ENCODE measurements at regions not wholly inside any gene's neighbourhood (a gene's known extent, or its start where the extent isn't known, plus 50 kb on each side); places are given as distances from the start of the nearest gene placed in this dataset.

DNA sequence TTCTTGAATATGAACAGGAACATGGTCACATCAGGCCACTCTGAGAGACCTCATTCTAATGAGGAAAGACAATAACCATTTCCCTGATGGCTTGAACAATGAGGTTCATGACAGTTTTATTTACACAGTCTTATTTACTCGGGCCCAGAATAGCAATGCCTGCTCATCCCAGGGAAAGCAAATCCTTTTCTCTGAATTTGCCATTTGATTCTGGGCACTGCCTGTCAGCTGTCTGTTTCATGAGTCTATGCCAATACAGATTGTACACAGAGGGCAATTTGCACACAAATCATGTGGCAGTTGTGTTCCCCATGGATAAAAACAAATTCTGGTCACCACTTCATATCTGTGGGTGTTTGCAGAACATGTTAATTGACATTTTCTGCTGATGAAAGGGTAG lies 492.5 kb downstream of the ACTL7B start:
- TF ChIP-seq, protein P1, sequence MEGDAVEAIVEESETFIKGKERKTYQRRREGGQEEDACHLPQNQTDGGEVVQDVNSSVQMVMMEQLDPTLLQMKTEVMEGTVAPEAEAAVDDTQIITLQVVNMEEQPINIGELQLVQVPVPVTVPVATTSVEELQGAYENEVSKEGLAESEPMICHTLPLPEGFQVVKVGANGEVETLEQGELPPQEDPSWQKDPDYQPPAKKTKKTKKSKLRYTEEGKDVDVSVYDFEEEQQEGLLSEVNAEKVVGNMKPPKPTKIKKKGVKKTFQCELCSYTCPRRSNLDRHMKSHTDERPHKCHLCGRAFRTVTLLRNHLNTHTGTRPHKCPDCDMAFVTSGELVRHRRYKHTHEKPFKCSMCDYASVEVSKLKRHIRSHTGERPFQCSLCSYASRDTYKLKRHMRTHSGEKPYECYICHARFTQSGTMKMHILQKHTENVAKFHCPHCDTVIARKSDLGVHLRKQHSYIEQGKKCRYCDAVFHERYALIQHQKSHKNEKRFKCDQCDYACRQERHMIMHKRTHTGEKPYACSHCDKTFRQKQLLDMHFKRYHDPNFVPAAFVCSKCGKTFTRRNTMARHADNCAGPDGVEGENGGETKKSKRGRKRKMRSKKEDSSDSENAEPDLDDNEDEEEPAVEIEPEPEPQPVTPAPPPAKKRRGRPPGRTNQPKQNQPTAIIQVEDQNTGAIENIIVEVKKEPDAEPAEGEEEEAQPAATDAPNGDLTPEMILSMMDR (IDR thresholded peaks at IDR 0.05; ENCODE audit: poor library complexity, severe bottlenecking): no peak
- ATAC-seq (ENCODE audit: low read depth) (no peak), DNase-seq (ENCODE audit: low spot score) (no peak)
- H3K27ac ChIP-seq (ENCODE audit: poor library complexity, severe bottlenecking): no peak overlapping the region
- H3K9me3 ChIP-seq (ENCODE audit: severe bottlenecking): no peaks in the 10 kb centered on the region
- no peak overlapping the region for H3K4me3 ChIP-seq (ENCODE audit: severe bottlenecking)
- H3K36me3 ChIP-seq (ENCODE audit: low read depth): no peaks in the 10 kb centered on the region
- no peaks in the 10 kb centered on the region for H3K4me1 ChIP-seq (ENCODE audit: insufficient read depth, poor library complexity, severe bottlenecking)
- H3K27me3 ChIP-seq (ENCODE audit: insufficient read depth, poor library complexity, severe bottlenecking): no peaks in the 10 kb centered on the region

DNA sequence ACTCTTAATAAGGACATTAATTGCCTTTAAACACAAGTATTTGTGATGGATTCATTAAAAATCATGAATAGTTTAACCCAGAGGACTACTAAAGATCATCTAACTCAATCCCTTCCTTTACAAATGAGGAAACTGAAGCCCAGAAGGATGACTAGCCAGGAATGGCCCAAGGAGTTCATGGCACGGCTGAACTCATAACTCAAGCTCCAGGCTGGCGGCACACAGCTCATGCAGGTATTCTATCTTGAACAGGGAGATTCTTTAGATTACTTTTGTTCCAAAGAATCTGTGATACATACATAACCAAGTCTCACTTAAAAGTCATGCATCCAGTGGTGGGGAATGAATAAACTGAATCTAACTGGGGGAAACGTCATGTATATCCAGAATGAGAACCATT lies 495.5 kb downstream of the ACTL7B start:
- no peaks in the 10 kb centered on the region for H3K27me3 ChIP-seq (ENCODE audit: insufficient read depth, poor library complexity, severe bottlenecking)
- H3K9me3 ChIP-seq (ENCODE audit: severe bottlenecking): no peaks in the 10 kb centered on the region
- H3K4me3 ChIP-seq (ENCODE audit: severe bottlenecking): no peak overlapping the region
- H3K4me1 ChIP-seq (ENCODE audit: insufficient read depth, poor library complexity, severe bottlenecking): no peaks in the 10 kb centered on the region
- TF ChIP-seq, protein P1 (IDR thresholded peaks at IDR 0.05; ENCODE audit: poor library complexity, severe bottlenecking): no peak
- DNase-seq (ENCODE audit: low spot score): no peak
- no peak for ATAC-seq (ENCODE audit: low read depth)
- H3K36me3 ChIP-seq (ENCODE audit: low read depth): no peaks in the 10 kb centered on the region
- no peak overlapping the region for H3K27ac ChIP-seq (ENCODE audit: poor library complexity, severe bottlenecking)

DNA sequence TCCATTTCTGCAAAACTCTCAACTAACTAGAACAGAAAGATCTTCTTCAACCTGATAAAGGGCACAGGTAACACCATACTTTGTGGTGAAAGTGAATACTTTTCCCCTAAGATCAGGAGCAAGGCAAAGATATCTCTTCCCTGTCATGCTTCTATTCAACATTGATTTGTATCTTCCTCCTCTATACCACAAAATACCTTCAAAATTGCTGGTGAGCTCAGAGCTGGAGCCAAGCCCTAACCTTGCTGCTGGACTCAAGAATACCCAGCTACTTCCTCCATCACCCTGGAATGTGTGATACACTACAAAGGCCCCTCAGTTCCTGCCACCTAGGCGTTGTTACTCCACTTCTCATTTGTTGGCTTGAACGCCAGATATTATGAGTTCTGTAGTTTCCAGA lies 499.0 kb downstream of the ACTL7B start:
- no peak for ATAC-seq (ENCODE audit: low read depth)
- H3K4me3 ChIP-seq (ENCODE audit: severe bottlenecking): no peak overlapping the region
- H3K27me3 ChIP-seq (ENCODE audit: insufficient read depth, poor library complexity, severe bottlenecking): no peaks in the 10 kb centered on the region
- no peak overlapping the region for H3K27ac ChIP-seq (ENCODE audit: poor library complexity, severe bottlenecking)
- H3K4me1 ChIP-seq (ENCODE audit: insufficient read depth, poor library complexity, severe bottlenecking): peaks cover under 1% of the 10 kb centered on the region
- no peaks in the 10 kb centered on the region for H3K36me3 ChIP-seq (ENCODE audit: low read depth)
- no peaks in the 10 kb centered on the region for H3K9me3 ChIP-seq (ENCODE audit: severe bottlenecking)
- DNase-seq (ENCODE audit: low spot score): no peak
- TF ChIP-seq, protein P1 (IDR thresholded peaks at IDR 0.05; ENCODE audit: poor library complexity, severe bottlenecking): no peak

DNA sequence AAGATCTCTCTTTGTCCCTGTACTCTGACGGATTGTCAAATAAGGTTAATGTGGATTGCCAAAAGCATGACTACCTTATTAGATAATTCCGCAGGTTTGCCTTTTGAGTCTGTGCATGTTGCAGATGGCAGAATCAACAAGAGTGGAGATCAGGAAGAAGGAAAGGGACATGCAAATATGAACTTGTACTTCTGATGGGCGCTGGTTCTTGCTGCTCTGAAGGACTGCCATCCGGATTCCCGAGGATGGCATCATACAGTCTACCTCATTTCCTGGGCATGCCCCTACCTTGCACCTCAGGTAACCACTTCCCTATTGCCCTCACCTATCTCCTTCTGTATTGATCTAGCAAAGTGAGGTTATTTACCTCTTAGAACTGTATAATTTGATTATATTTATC lies 504.2 kb downstream of the ACTL7B start:
- Histone ChIP-seq H3K9me3 (ENCODE audit: severe bottlenecking) (no peaks in the 10 kb centered on the region), H3K4me3 (ENCODE audit: severe bottlenecking) (no peak overlapping the region), H3K27me3 (ENCODE audit: insufficient read depth, poor library complexity, severe bottlenecking) (no peaks in the 10 kb centered on the region), H3K4me1 (ENCODE audit: insufficient read depth, poor library complexity, severe bottlenecking) (peaks cover 5% of the 10 kb centered on the region), H3K27ac (ENCODE audit: poor library complexity, severe bottlenecking) (no peak overlapping the region), H3K36me3 (ENCODE audit: low read depth) (no peaks in the 10 kb centered on the region)
- ATAC-seq (ENCODE audit: low read depth): peak; percentile 27; the same call in 1 of the 3 replicates
- no peak for DNase-seq (ENCODE audit: low spot score)
- TF ChIP-seq, protein P1 (IDR thresholded peaks at IDR 0.05; ENCODE audit: poor library complexity, severe bottlenecking): no peak

DNA sequence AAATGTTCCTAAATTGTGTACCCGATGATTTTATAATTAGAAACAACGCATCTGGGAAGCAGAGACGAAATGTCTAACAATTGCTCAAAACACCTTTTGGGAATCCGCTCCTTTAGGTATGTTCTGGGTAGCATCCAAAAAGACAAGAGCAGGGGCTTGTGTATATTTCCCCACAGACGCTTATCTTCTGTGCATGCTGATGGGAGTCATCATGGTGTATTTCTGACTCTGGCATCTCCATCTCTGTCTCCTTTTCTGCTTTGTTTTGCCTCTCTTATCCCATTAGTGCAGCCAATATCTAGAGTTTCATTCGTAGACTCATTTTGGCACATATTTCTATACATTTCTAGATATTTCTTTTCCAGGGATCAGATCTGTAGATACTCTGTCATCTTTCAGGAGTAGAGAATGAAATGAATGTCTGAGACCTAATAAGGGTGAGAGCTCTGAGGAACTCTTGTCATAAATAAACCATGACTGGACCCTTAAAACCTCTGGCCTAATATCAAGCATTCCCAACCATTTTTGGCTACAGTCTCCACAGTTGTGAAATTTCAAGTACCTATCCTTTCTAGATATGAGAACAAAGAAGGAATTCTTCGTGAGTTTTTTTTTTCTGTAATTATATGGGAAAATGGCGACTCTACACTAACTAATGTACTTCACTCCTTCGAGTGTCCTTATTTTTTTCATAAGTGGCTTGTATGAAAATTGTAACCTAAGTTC lies 508.2 kb downstream of the ACTL7B start:
- no peak for ATAC-seq (ENCODE audit: low read depth)
- TF ChIP-seq, protein P1 (IDR thresholded peaks at IDR 0.05; ENCODE audit: poor library complexity, severe bottlenecking): no peak
- H3K4me1 ChIP-seq (ENCODE audit: insufficient read depth, poor library complexity, severe bottlenecking): peaks cover 5% of the 10 kb centered on the region
- H3K27me3 ChIP-seq (ENCODE audit: insufficient read depth, poor library complexity, severe bottlenecking): no peaks in the 10 kb centered on the region
- H3K27ac ChIP-seq (ENCODE audit: poor library complexity, severe bottlenecking): no peak overlapping the region
- DNase-seq (ENCODE audit: low spot score): no peak
- H3K9me3 ChIP-seq (ENCODE audit: severe bottlenecking): no peaks in the 10 kb centered on the region
- no peaks in the 10 kb centered on the region for H3K36me3 ChIP-seq (ENCODE audit: low read depth)
- no peak overlapping the region for H3K4me3 ChIP-seq (ENCODE audit: severe bottlenecking)

Measured in RWPE2 (cell line).